H1 (cell line): ENCODE measurements at regions not wholly inside any gene's neighbourhood (a gene's known extent, or its start where the extent isn't known, plus 50 kb on each side); places are given as distances from the start of the nearest gene placed in this dataset.

Source experiments
- CTCF ChIA-PET: fragments of 300-600 bp; sonication (Branson Sonifier 250); formaldehyde crosslinking; loops from one replicate; lab custom pipeline; 2021; ENCODE audit not compliant: partially characterized antibody; lab: Charles Lee
- POLR2A ChIA-PET: fragments of 300-600 bp; sonication (Branson Sonifier 250); formaldehyde crosslinking; loops from one replicate; lab custom pipeline; 2021; ENCODE audit warnings: inconsistent platforms; ENCODE audit not compliant: partially characterized antibody; lab: Charles Lee
- DNase-seq, 2 experiments: peaks; one replicate each; pipeline versions ENCODE4 v3.0.0 to v3.0.0-alpha.2; 2010 to 2022; ENCODE audit warnings: low spot score in 2 of 2, low read depth in 1 of 2, mixed read lengths in 1 of 2
- FAIRE-seq: peaks from 2 replicates; lab custom pipeline; 2011; peaks lifted over from hg19 to GRCh38; lab: Jason Lieb, UNC
- H2AFZ ChIP-seq: 2 replicates; pipeline ENCODE4 v1.8.1; 2012; ENCODE audit warnings: low read length, inconsistent platforms
- H2AK5ac ChIP-seq: 2 replicates; pipeline ENCODE4 v1.6.1; 2013; ENCODE audit warnings: low read depth, low read length
- H2BK120ac ChIP-seq: replicated peaks from 2 replicates; pipeline ENCODE3; 2013; ENCODE audit warnings: low read depth, low read length, inconsistent platforms
- H2BK12ac ChIP-seq: 2 replicates; pipeline ENCODE4 v1.6.1; 2013; ENCODE audit warnings: low read depth, low read length
- H2BK15ac ChIP-seq: 2 replicates; pipeline ENCODE4 v1.6.1; 2013; ENCODE audit warnings: low read length
- H2BK20ac ChIP-seq: 2 replicates; pipeline ENCODE4 v1.6.1; 2013; ENCODE audit warnings: low read length
- H2BK5ac ChIP-seq: 2 replicates; pipeline ENCODE4 v1.6.1; 2013; ENCODE audit warnings: low read depth, low read length
- H3K14ac ChIP-seq: 2 replicates; pipeline ENCODE4 v1.6.1; 2013; ENCODE audit warnings: inconsistent platforms; ENCODE audit not compliant: insufficient read length
- H3K18ac ChIP-seq: 2 replicates; pipeline ENCODE4 v1.6.1; 2013; ENCODE audit warnings: low read length; ENCODE audit errors: extremely low read depth
- H3K23ac ChIP-seq: 2 replicates; pipeline ENCODE4 v1.6.1; 2013; ENCODE audit warnings: inconsistent platforms; ENCODE audit not compliant: insufficient read length
- H3K23me2 ChIP-seq: 2 replicates; pipeline ENCODE4 v1.6.1; 2013; ENCODE audit warnings: low read depth, low read length
- H3K27ac ChIP-seq: 2 replicates; pipeline ENCODE4 v1.6.1; 2011; ENCODE audit warnings: low read depth, low read length, inconsistent platforms
- H3K27me3 ChIP-seq, 4 experiments: replicated peaks in 1 of 4; 1 replicate in 1 of 4; 2 replicates in 3 of 4; pipeline versions ENCODE4 v1.6.1 to v1.8.1; 2011 to 2013; ENCODE audit warnings: low read length in 3 of 4, mild to moderate bottlenecking in 3 of 4, inconsistent platforms in 2 of 4, mixed read lengths in 2 of 4, moderate library complexity in 1 of 4; ENCODE audit not compliant: control insufficient read depth in 3 of 4, insufficient read depth in 3 of 4; ENCODE audit errors: extremely low read depth in 1 of 4
- H3K36me3 ChIP-seq, 4 experiments: 2 replicates each; pipeline versions ENCODE4 v1.6.1 to v1.8.1; 2011 to 2013; ENCODE audit warnings: mild to moderate bottlenecking in 4 of 4, low read length in 3 of 4, moderate library complexity in 2 of 4, control low read depth in 1 of 4, inconsistent platforms in 1 of 4; ENCODE audit not compliant: insufficient read depth in 4 of 4, control insufficient read depth in 2 of 4
- H3K4ac ChIP-seq: replicated peaks from 2 replicates; pipeline ENCODE3; 2013; ENCODE audit warnings: low read length, low read depth, mixed read lengths, inconsistent platforms; ENCODE audit not compliant: insufficient read length
- H3K4me1 ChIP-seq, 4 experiments: replicated peaks in 1 of 4; 1 replicate in 1 of 4; 2 replicates in 3 of 4; pipeline versions ENCODE4 v1.6.1 to v1.8.1; 2011 to 2013; ENCODE audit warnings: low read length in 3 of 4, inconsistent platforms in 2 of 4, mixed read lengths in 1 of 4; ENCODE audit not compliant: insufficient read depth in 4 of 4, control insufficient read depth in 3 of 4
- H3K4me2 ChIP-seq, 2 experiments: 2 replicates each; pipeline versions ENCODE4 v1.6.1 to v1.8.1; 2011 to 2013; ENCODE audit warnings: low read depth in 2 of 2, low read length in 2 of 2, control low read depth in 1 of 2, inconsistent platforms in 1 of 2, mild to moderate bottlenecking in 1 of 2; ENCODE audit not compliant: insufficient read depth in 1 of 2
- H3K4me3 ChIP-seq, 4 experiments: fragments of 200-600, 300-600 bp in 1 of 4; sonication (generic), shearing (Covaris generic), sonication (Bioruptor Twin) in 1 of 4; 2 replicates each; pipeline versions ENCODE4 v1.5.1 to v1.8.1; 2011 to 2016; ENCODE audit warnings: low read length in 4 of 4, low read depth in 3 of 4, control low read depth in 2 of 4, inconsistent platforms in 2 of 4, mild to moderate bottlenecking in 2 of 4, mixed read lengths in 1 of 4, moderate library complexity in 1 of 4; ENCODE audit not compliant: insufficient read depth in 2 of 4; ENCODE audit errors: extremely low read depth in 1 of 4
- H3K56ac ChIP-seq: replicated peaks from 2 replicates; pipeline ENCODE3; 2013; ENCODE audit warnings: low read depth, mild to moderate bottlenecking, mixed read lengths, low read length, inconsistent platforms; ENCODE audit not compliant: insufficient read length
- H3K79me1 ChIP-seq: 2 replicates; pipeline ENCODE4 v1.6.1; 2013; ENCODE audit warnings: low read depth, low read length, control low read depth
- H3K79me2 ChIP-seq, 2 experiments: 2 replicates each; pipeline versions ENCODE4 v1.6.1 to v1.8.1; 2012 to 2013; ENCODE audit warnings: low read length in 2 of 2, mild to moderate bottlenecking in 2 of 2, inconsistent platforms in 1 of 2; ENCODE audit not compliant: insufficient read depth in 2 of 2, control insufficient read depth in 1 of 2
- H3K9ac ChIP-seq, 4 experiments: replicated peaks in 1 of 4; 1 replicate in 1 of 4; 2 replicates in 3 of 4; pipeline versions ENCODE4 v1.6.1 to v1.8.1; 2011 to 2013; ENCODE audit warnings: low read depth in 3 of 4, low read length in 3 of 4, control low read depth in 2 of 4, mild to moderate bottlenecking in 2 of 4, moderate library complexity in 2 of 4, inconsistent platforms in 1 of 4; ENCODE audit errors: extremely low read depth in 1 of 4
- H3K9me3 ChIP-seq, 2 experiments: 2 replicates each; pipeline versions ENCODE4 v1.6.1 to v1.8.1; 2012 to 2013; ENCODE audit warnings: mild to moderate bottlenecking in 2 of 2, moderate library complexity in 2 of 2, control low read depth in 1 of 2, inconsistent platforms in 1 of 2, low read depth in 1 of 2, low read length in 1 of 2, mixed read lengths in 1 of 2; ENCODE audit not compliant: insufficient read depth in 2 of 2
- H4K20me1 ChIP-seq, 2 experiments: replicated peaks in 1 of 2; 2 replicates each; pipeline versions ENCODE3 to v1.8.1; 2011 to 2013; ENCODE audit warnings: inconsistent platforms in 2 of 2, low read length in 2 of 2, mild to moderate bottlenecking in 1 of 2; ENCODE audit not compliant: insufficient read depth in 2 of 2, control insufficient read depth in 1 of 2
- H4K5ac ChIP-seq: 2 replicates; pipeline ENCODE4 v1.6.1; 2013; ENCODE audit warnings: low read length, low read depth, mixed read lengths, inconsistent platforms; ENCODE audit not compliant: insufficient read length
- H4K8ac ChIP-seq: 2 replicates; pipeline ENCODE4 v1.8.0; 2013; ENCODE audit warnings: mild to moderate bottlenecking, moderate library complexity, low read length, inconsistent platforms; ENCODE audit not compliant: insufficient read depth; ENCODE audit errors: extremely low read depth
- H4K91ac ChIP-seq: replicated peaks from 2 replicates; pipeline ENCODE3; 2013; ENCODE audit warnings: low read length, mixed read lengths, inconsistent platforms; ENCODE audit not compliant: insufficient read length
- FOSL1 ChIP-seq: IDR thresholded peaks from 2 replicates; pipeline ENCODE4 v1.6.1; 2011; ENCODE audit warnings: mild to moderate bottlenecking, low read depth, low read length, moderate library complexity; ENCODE audit not compliant: insufficient read depth
- KDM4A ChIP-seq: IDR thresholded peaks from one replicate; pipeline ENCODE4 v1.7.1; 2012; ENCODE audit warnings: low read depth, mild to moderate bottlenecking, moderate library complexity, low read length, inconsistent platforms; ENCODE audit not compliant: severe bottlenecking
- POLR2AphosphoS5 ChIP-seq: IDR thresholded peaks from 2 replicates; pipeline ENCODE4 v1.6.1; 2011; ENCODE audit warnings: low read depth, low read length
- TAF1 ChIP-seq: IDR thresholded peaks from 2 replicates; pipeline ENCODE4 v1.6.1; 2011; ENCODE audit warnings: mild to moderate bottlenecking, low read depth, low read length
- USF2 ChIP-seq: IDR thresholded peaks from 2 replicates; pipeline ENCODE4 v1.6.1; 2011; ENCODE audit warnings: low read length, improper control_type of control experiment
- WGBS, 2 experiments: shearing (Covaris generic) in 1 of 2; methylation state at CpG; one replicate each; pipeline versions ENCODE4 v1.1.6 to v1.1.7; 2013 to 2015; ENCODE audit warnings: low lambda C conversion rate in 2 of 2, mixed read lengths in 2 of 2, inconsistent platforms in 1 of 2, low coverage in 1 of 2, missing lambda C conversion rate in 1 of 2; ENCODE audit not compliant: insufficient replicate concordance in 2 of 2, insufficient coverage in 1 of 2, insufficient read length in 1 of 2; ENCODE audit errors: extremely low coverage in 1 of 2, missing lambda C conversion rate in 1 of 2; 5-methylcytosine and 5-hydroxymethylcytosine counted together

- peaks cover 0 to 7% (median 4%) of the 10 kb centered on the region in 4 experiments; a peak in 3 of 8 replicates for H3K36me3 ChIP-seq
- H3K9me3 ChIP-seq = peaks cover 0 to 11% of the 10 kb centered on the region in 2 experiments; a peak in 1 of 4 replicates
- POLR2A ChIA-PET = no interaction called here
- H3K79me2 ChIP-seq = no peaks in the 10 kb centered on the region
- H2BK12ac ChIP-seq = no peak overlapping the region
- H4K8ac ChIP-seq = no peak overlapping the region
- H3K27ac ChIP-seq = no peak overlapping the region
- H4K5ac ChIP-seq = no peak overlapping the region
- no peak overlapping the region for H2BK20ac ChIP-seq
- no peaks in the 10 kb centered on the region for H3K23me2 ChIP-seq
- no peak overlapping the region for H3K4ac ChIP-seq
- H3K56ac ChIP-seq = no peak overlapping the region
- peaks cover 0 to 16% (median 5%) of the 10 kb centered on the region in 4 experiments; a peak in 4 of 7 replicates for H3K4me1 ChIP-seq
- H3K4me2 ChIP-seq = no peak overlapping the region
- no peak overlapping the region for H3K9ac ChIP-seq
- H2BK120ac ChIP-seq = no peak overlapping the region
- no peaks in the 10 kb centered on the region; a peak in 1 of 7 replicates for H3K27me3 ChIP-seq
- H2AFZ ChIP-seq = no peak overlapping the region
- H4K20me1 ChIP-seq = no peaks in the 10 kb centered on the region
- no peak overlapping the region for H3K14ac ChIP-seq
- CTCF ChIA-PET = no interaction called here
- H3K18ac ChIP-seq = no peak overlapping the region; the same call in 1 of the 2 replicates
- H3K79me1 ChIP-seq = no peaks in the 10 kb centered on the region
- FAIRE-seq = no peak
- WGBS, 2 experiments = 79% methylated on average over 2 of the region's 2 CpGs; no CpG with 5 or more reads in 1 of the 2 experiments
- H4K91ac ChIP-seq = no peak overlapping the region
- H2AK5ac ChIP-seq = no peak overlapping the region
- H2BK5ac ChIP-seq = no peak overlapping the region
- no peak overlapping the region for H2BK15ac ChIP-seq
- H3K23ac ChIP-seq = no peak overlapping the region
- DNase-seq = no peak
- H3K4me3 ChIP-seq = no peak overlapping the region
- TF ChIP-seq USF2 = no peak
- no peak for TF ChIP-seq TAF1
- no peak for TF ChIP-seq KDM4A
- no peak for TF ChIP-seq POLR2AphosphoS5
- no peak for TF ChIP-seq FOSL1
These were observed 927.1 kb downstream of the C4orf33 start for GRCh38 chr4:130023088-130023487.
